Left colon (tissue), 2 donors: ENCODE measurements at regions not wholly inside any gene's neighbourhood (a gene's known extent, or its start where the extent isn't known, plus 50 kb on each side); places are given as distances from the start of the nearest gene placed in this dataset.

Experiments used
- ATAC-seq: fragments of 200-7000 bp; cut with Tn5 transposase; one replicate; pipeline ENCODE4 v1.9.1; 2020; ENCODE audit warnings: mild to moderate bottlenecking, moderate library complexity
- DNase-seq, 2 donors: peaks; one replicate each; pipeline ENCODE4 v3.0.0-alpha.2; 2020
- intact Hi-C, 2 donors: fragments of 100-400 bp; cut with DNase I in 1 of 2; cut with micrococcal nuclease in 1 of 2; formaldehyde crosslinking; loops; one replicate each; pipeline versions ENCODE4 v1.11.2 to v1.14.0; 2022; cut with DNase I, micrococcal nuclease
- donor health status: DM: no; HTN: no; CAD: no.
- donor health status: DM: yes; HTN: yes; CAD: no.

GRCh38 chr5:155068616-155069100 lies 55.1 kb downstream of the KIF4B start:
- no peak for DNase-seq
- intact Hi-C loops = no loop called here
- ATAC-seq = no peak

- intact Hi-C loops = no loop called here
- DNase-seq = no peak
Measured at GRCh38 chr5:155069961-155070360, 56.4 kb downstream of the KIF4B start.

GRCh38 chr5:155070781-155071180 lies 57.2 kb downstream of the KIF4B start:
- intact Hi-C loops = no loop called here
- no peak for DNase-seq
- no peak for ATAC-seq

More at GRCh38 chr5:155069961-155070360, 56.4 kb downstream of the KIF4B start:
- ATAC-seq = no peak

- DNase-seq = no peak
- ATAC-seq = no peak
Measured at GRCh38 chr5:155076379-155076778, 62.8 kb downstream of the KIF4B start.

GRCh38 chr5:155079698-155080097 lies 66.1 kb downstream of the KIF4B start:
- ATAC-seq (no peak), DNase-seq (no peak)
- intact Hi-C loops = no loop called here

More at GRCh38 chr5:155076379-155076778, 62.8 kb downstream of the KIF4B start:
- intact Hi-C loops = no loop called here

- ATAC-seq = no peak
- intact Hi-C loops = no loop called here
- no peak for DNase-seq
Measured at GRCh38 chr5:155080721-155081120, 67.2 kb downstream of the KIF4B start.

GRCh38 chr5:155081618-155082017 lies 68.1 kb downstream of the KIF4B start:
- ATAC-seq (no peak), DNase-seq (no peak)
- intact Hi-C loops = no loop called here

GRCh38 chr5:155082401-155082800 lies 68.8 kb downstream of the KIF4B start:
- no peak for ATAC-seq
- DNase-seq = no peak
- intact Hi-C loops = no loop called here

- intact Hi-C loops = no loop called here
- ATAC-seq (no peak), DNase-seq (no peak)
Measured at GRCh38 chr5:155085282-155085989, 71.9 kb downstream of the KIF4B start.

GRCh38 chr5:155087036-155087435 lies 73.5 kb downstream of the KIF4B start:
- no peak for DNase-seq
- intact Hi-C loops = no loop called here

GRCh38 chr5:155088811-155089210 lies 75.3 kb downstream of the KIF4B start:
- ATAC-seq (no peak), DNase-seq (no peak)
- intact Hi-C loops = no loop called here

More at GRCh38 chr5:155087036-155087435, 73.5 kb downstream of the KIF4B start:
- no peak for ATAC-seq

GRCh38 chr5:155089643-155090042 lies 76.1 kb downstream of the KIF4B start:
- no peak for ATAC-seq
- intact Hi-C loops = no loop called here
- no peak for DNase-seq

GRCh38 chr5:155091063-155091648 lies 77.6 kb downstream of the KIF4B start:
- intact Hi-C loops = no loop called here
- ATAC-seq = no peak
- no peak for DNase-seq

GRCh38 chr5:155091768-155092717 lies 78.5 kb downstream of the KIF4B start:
- ATAC-seq = no peak
- intact Hi-C loops = no loop called here
- no peak for DNase-seq

- ATAC-seq = no peak
- DNase-seq = no peak
- intact Hi-C loops = no loop called here
Measured at GRCh38 chr5:155094455-155094854, 80.9 kb downstream of the KIF4B start.

GRCh38 chr5:155097995-155098394 lies 84.4 kb downstream of the KIF4B start:
- DNase-seq (no peak), ATAC-seq (no peak)
- intact Hi-C loops = no loop called here

GRCh38 chr5:155098433-155098832 lies 84.9 kb downstream of the KIF4B start:
- DNase-seq (no peak), ATAC-seq (no peak)
- intact Hi-C loops = no loop called here

GRCh38 chr5:155101697-155102096 lies 88.1 kb downstream of the KIF4B start:
- intact Hi-C loops = no loop called here
- no peak for ATAC-seq
- DNase-seq = no peak

- no peak for ATAC-seq
- intact Hi-C loops = no loop called here
- no peak for DNase-seq
Measured at GRCh38 chr5:155103146-155103545, 89.6 kb downstream of the KIF4B start.

GRCh38 chr5:155104441-155104840 lies 90.9 kb downstream of the KIF4B start:
- intact Hi-C loops = no loop called here
- ATAC-seq = no peak
- DNase-seq = no peak
